H9 (cell line): ENCODE measurements at regions not wholly inside any gene's neighbourhood (a gene's known extent, or its start where the extent isn't known, plus 50 kb on each side); places are given as distances from the start of the nearest gene placed in this dataset.
"Not testable (repeated sequence)": the region's sequence is repeated elsewhere in the genome, so short reads cannot be mapped to it uniquely, and the experiment has no call there.

ENCODE experiments used
- DNase-seq: peaks from one replicate; pipeline ENCODE4 v3.0.0-alpha.2; 2017
- H2AFZ ChIP-seq: one replicate; pipeline ENCODE4 v1.6.1; 2013; ENCODE audit warnings: mild to moderate bottlenecking, low read length, control low read depth, moderate library complexity
- H2AK5ac ChIP-seq: 2 replicates; pipeline ENCODE4 v1.6.1; 2013; ENCODE audit warnings: low read length, control low read depth, mixed read lengths; ENCODE audit not compliant: insufficient read length
- H2BK120ac ChIP-seq: one replicate; pipeline ENCODE4 v1.6.1; 2013; ENCODE audit warnings: low read depth, mild to moderate bottlenecking, low read length, control low read depth, inconsistent platforms; ENCODE audit not compliant: poor library complexity, severe bottlenecking
- H2BK12ac ChIP-seq: 2 replicates; pipeline ENCODE4 v1.6.1; 2013; ENCODE audit warnings: low read length, control low read depth, mixed read lengths, low read depth; ENCODE audit not compliant: insufficient read length
- H2BK15ac ChIP-seq: 2 replicates; pipeline ENCODE4 v1.6.1; 2013; ENCODE audit warnings: low read depth, low read length, control low read depth
- H2BK20ac ChIP-seq: one replicate; pipeline ENCODE4 v1.6.1; 2013; ENCODE audit warnings: low read depth, mild to moderate bottlenecking, low read length, control low read depth, inconsistent platforms; ENCODE audit not compliant: poor library complexity, severe bottlenecking
- H2BK5ac ChIP-seq: 2 replicates; pipeline ENCODE4 v1.6.1; 2013; ENCODE audit warnings: low read length, control low read depth, mixed read lengths; ENCODE audit not compliant: insufficient read length
- H3K14ac ChIP-seq: 2 replicates; pipeline ENCODE4 v1.6.1; 2013; ENCODE audit warnings: low read length, control low read depth; ENCODE audit not compliant: insufficient read depth
- H3K18ac ChIP-seq: 2 replicates; pipeline ENCODE4 v1.6.1; 2013; ENCODE audit warnings: low read depth, mild to moderate bottlenecking, mixed read lengths, low read length, control low read depth; ENCODE audit not compliant: insufficient read length
- H3K23ac ChIP-seq: 2 replicates; pipeline ENCODE4 v1.6.1; 2013; ENCODE audit warnings: low read length, control low read depth, mixed read lengths, low read depth; ENCODE audit not compliant: insufficient read length
- H3K23me2 ChIP-seq: 2 replicates; pipeline ENCODE4 v1.6.1; 2013; ENCODE audit warnings: low read depth, mild to moderate bottlenecking, mixed read lengths, low read length, control low read depth; ENCODE audit not compliant: insufficient read length, poor library complexity, severe bottlenecking
- H3K27ac ChIP-seq: 2 replicates; pipeline ENCODE4 v1.5.1; 2013; ENCODE audit warnings: low read length, control low read depth, mixed read lengths, low read depth; ENCODE audit not compliant: insufficient read length
- H3K27me3 ChIP-seq: 2 replicates; pipeline ENCODE4 v1.6.1; 2013; ENCODE audit warnings: low read length, control low read depth, inconsistent platforms; ENCODE audit not compliant: insufficient read depth
- H3K4ac ChIP-seq: 2 replicates; pipeline ENCODE4 v1.6.1; 2013; ENCODE audit warnings: low read depth, mild to moderate bottlenecking, control low read depth, inconsistent platforms, low read length, moderate library complexity
- H3K4me1 ChIP-seq: 2 replicates; pipeline ENCODE4 v1.6.1; 2013; ENCODE audit warnings: low read length, control low read depth, inconsistent platforms; ENCODE audit not compliant: insufficient read depth
- H3K4me2 ChIP-seq: 2 replicates; pipeline ENCODE4 v1.6.1; 2013; ENCODE audit warnings: low read length, control low read depth, mixed read lengths; ENCODE audit not compliant: insufficient read length, insufficient read depth
- H3K56ac ChIP-seq: 2 replicates; pipeline ENCODE4 v1.6.1; 2013; ENCODE audit warnings: low read depth, mild to moderate bottlenecking, mixed read lengths, low read length, control low read depth; ENCODE audit not compliant: insufficient read length
- H3K79me1 ChIP-seq: 2 replicates; pipeline ENCODE4 v1.6.1; 2013; ENCODE audit warnings: low read depth, mild to moderate bottlenecking, moderate library complexity, low read length, control low read depth, inconsistent platforms; ENCODE audit not compliant: insufficient read depth, poor library complexity, severe bottlenecking
- H3K79me2 ChIP-seq: 2 replicates; pipeline ENCODE4 v1.6.1; 2013; ENCODE audit warnings: low read length, control low read depth, inconsistent platforms; ENCODE audit not compliant: insufficient read depth
- H3K9ac ChIP-seq: 2 replicates; pipeline ENCODE4 v1.6.1; 2013; ENCODE audit warnings: low read length, control low read depth, mixed read lengths; ENCODE audit not compliant: insufficient read length; ENCODE audit errors: extremely low read depth
- H3K9me3 ChIP-seq: one replicate; pipeline ENCODE4 v1.6.1; 2013; ENCODE audit warnings: low read depth, low read length, inconsistent platforms; ENCODE audit not compliant: control insufficient read depth
- H3T11ph ChIP-seq: one replicate; pipeline ENCODE4 v1.6.1; 2013; ENCODE audit warnings: mild to moderate bottlenecking, low read length, control low read depth, inconsistent platforms
- H4K20me1 ChIP-seq: one replicate; pipeline ENCODE4 v1.6.1; 2013; ENCODE audit not compliant: control insufficient read depth, insufficient read length, insufficient read depth
- H4K5ac ChIP-seq: 2 replicates; pipeline ENCODE4 v1.6.1; 2013; ENCODE audit warnings: low read depth, mild to moderate bottlenecking, mixed read lengths, low read length, control low read depth; ENCODE audit not compliant: insufficient read length
- H4K8ac ChIP-seq: replicated peaks from 2 replicates; pipeline ENCODE4 v1.6.1; 2013; ENCODE audit warnings: low read length, control low read depth, mixed read lengths, low read depth; ENCODE audit not compliant: insufficient read length
- H4K91ac ChIP-seq: 2 replicates; pipeline ENCODE4 v1.6.1; 2013; ENCODE audit warnings: low read depth, mild to moderate bottlenecking, moderate library complexity, mixed read lengths, low read length, control low read depth; ENCODE audit not compliant: insufficient read length
- H3K27ac Mint-ChIP-seq, 3 experiments: 2 replicates in 2 of 3; 3 replicates in 1 of 3; pipeline ENCODE4 v1.8.0; 2020 to 2021; ENCODE audit warnings: mixed read lengths in 3 of 3, mild to moderate bottlenecking in 1 of 3, moderate library complexity in 1 of 3
- H3K27me3 Mint-ChIP-seq: 2 replicates; pipeline ENCODE4 v1.8.0; 2021; ENCODE audit warnings: low read depth, mild to moderate bottlenecking, moderate library complexity, mixed read lengths
- H3K36me3 Mint-ChIP-seq, 3 experiments: 2 replicates in 2 of 3; 3 replicates in 1 of 3; pipeline ENCODE4 v1.8.0; 2020 to 2021; ENCODE audit warnings: low read depth in 3 of 3, mixed read lengths in 3 of 3; ENCODE audit not compliant: insufficient read depth in 1 of 3
- H3K4me1 Mint-ChIP-seq, 2 experiments: 2 replicates each; pipeline ENCODE4 v1.8.0; 2020; ENCODE audit warnings: mixed read lengths in 2 of 2
- H3K4me3 Mint-ChIP-seq, 2 experiments: 2 replicates in 1 of 2; 3 replicates in 1 of 2; pipeline ENCODE4 v1.8.0; 2020 to 2021; ENCODE audit warnings: mild to moderate bottlenecking in 2 of 2, mixed read lengths in 2 of 2, moderate library complexity in 1 of 2
- H3K9me3 Mint-ChIP-seq, 2 experiments: 2 replicates in 1 of 2; 3 replicates in 1 of 2; pipeline ENCODE4 v1.8.0; 2020; ENCODE audit warnings: mild to moderate bottlenecking in 2 of 2, mixed read lengths in 2 of 2, moderate library complexity in 1 of 2
- WGBS: extraction: QIAGEN DNeasy Blood & Tissue Kit; methylation state at CpG from one replicate; pipeline ENCODE4 v1.1.7; 2013; ENCODE audit warnings: missing lambda C conversion rate, low lambda C conversion rate, mixed read lengths; ENCODE audit not compliant: insufficient read length; ENCODE audit errors: extremely low coverage; 5-methylcytosine and 5-hydroxymethylcytosine counted together

DNA sequence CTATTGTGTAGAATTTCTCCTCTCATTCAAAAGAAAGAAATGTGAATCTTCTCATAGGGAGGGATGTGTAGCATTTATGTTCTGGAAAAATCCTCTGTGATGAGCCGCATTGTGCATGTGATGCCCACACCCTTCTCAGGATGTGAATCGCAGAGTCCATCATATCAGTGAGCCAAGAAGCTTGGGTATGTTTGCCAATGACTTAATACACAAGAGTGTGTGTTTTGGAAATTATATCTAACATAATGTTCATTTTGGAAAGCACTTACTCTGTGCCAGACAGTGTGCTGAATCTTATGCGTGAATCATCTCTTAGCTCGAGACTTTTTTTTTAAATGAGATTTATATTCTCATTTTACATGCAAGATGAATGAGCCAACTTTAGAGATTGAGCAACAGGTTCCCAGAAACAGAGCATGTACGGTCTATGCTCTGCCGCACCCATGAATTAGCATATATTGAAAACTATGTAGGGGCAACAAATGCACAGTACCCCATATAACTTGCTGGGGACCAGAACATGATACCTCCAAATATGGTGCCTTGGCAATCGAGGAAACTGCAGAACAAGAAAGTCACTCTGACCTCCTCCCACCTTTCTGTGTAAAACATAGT, 418.4 kb upstream of the SPATA31A3 start:
- not testable (repeated sequence) for H3K36me3 Mint-ChIP-seq, H3K4me1 Mint-ChIP-seq, H4K20me1 ChIP-seq, H3K23me2 ChIP-seq, H3K27me3 Mint-ChIP-seq, H3K27me3 ChIP-seq, H4K8ac ChIP-seq, H3K23ac ChIP-seq, H3K56ac ChIP-seq, H3K4me3 Mint-ChIP-seq, H2BK12ac ChIP-seq, H3T11ph ChIP-seq, H3K4ac ChIP-seq, H3K27ac Mint-ChIP-seq, H2BK20ac ChIP-seq, H3K18ac ChIP-seq, H3K9me3 ChIP-seq, H3K9ac ChIP-seq, H3K79me2 ChIP-seq, H2AK5ac ChIP-seq, H4K5ac ChIP-seq, H2BK120ac ChIP-seq, H3K4me2 ChIP-seq, H3K27ac ChIP-seq, H3K4me1 ChIP-seq, H3K9me3 Mint-ChIP-seq, H2AFZ ChIP-seq, DNase-seq, H2BK15ac ChIP-seq, H3K14ac ChIP-seq, H2BK5ac ChIP-seq, H4K91ac ChIP-seq, H3K79me1 ChIP-seq
- WGBS = no CpG with 5 or more reads among the region's 7 CpGs

DNA sequence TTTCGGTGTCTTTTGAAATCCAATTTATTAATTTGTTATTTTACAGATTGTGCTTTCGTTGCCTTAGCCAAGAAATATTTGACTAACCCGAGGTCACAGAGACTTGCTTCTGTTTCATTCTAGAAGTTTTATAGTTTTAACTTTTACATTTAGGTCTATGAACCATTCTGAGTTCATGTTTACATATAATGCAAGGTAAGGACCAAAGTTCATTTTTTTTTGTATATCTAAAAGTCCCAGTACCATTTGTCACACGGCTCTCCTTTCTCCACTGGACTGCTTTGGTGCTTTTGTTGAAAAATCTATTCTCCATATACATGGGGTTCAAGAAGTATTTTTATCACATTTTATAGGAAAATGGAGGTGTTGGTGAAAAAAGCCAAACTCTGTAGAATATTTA, 411.4 kb upstream of the SPATA31A3 start:
- H3K4me3 Mint-ChIP-seq, H3K9me3 Mint-ChIP-seq, H3K27me3 Mint-ChIP-seq, H2BK12ac ChIP-seq, H3K4me1 Mint-ChIP-seq, H4K5ac ChIP-seq, H3K79me1 ChIP-seq, DNase-seq, H3K27me3 ChIP-seq, H2AK5ac ChIP-seq, H3K79me2 ChIP-seq, H3K4ac ChIP-seq, H3T11ph ChIP-seq, H3K18ac ChIP-seq, H3K23me2 ChIP-seq, H3K9ac ChIP-seq, H4K20me1 ChIP-seq, H2BK20ac ChIP-seq, H3K4me1 ChIP-seq, H3K9me3 ChIP-seq, H3K27ac Mint-ChIP-seq, H4K8ac ChIP-seq, H3K56ac ChIP-seq, H2BK15ac ChIP-seq, H3K4me2 ChIP-seq, H3K23ac ChIP-seq, H2AFZ ChIP-seq, H3K36me3 Mint-ChIP-seq, H3K14ac ChIP-seq, H2BK120ac ChIP-seq, H2BK5ac ChIP-seq, H4K91ac ChIP-seq, H3K27ac ChIP-seq: not testable (repeated sequence)
- no CpG with 5 or more reads among the region's 4 CpGs for WGBS
